ENCODE measurements at regions not wholly inside any gene's neighbourhood (a gene's known extent, or its start where the extent isn't known, plus 50 kb on each side); places are given as distances from the start of the nearest gene placed in this dataset.

- intact Hi-C loops (cut with DNase I) = loop anchor here (2.0 to 10.0 kb wide), 2 partner anchors 205 to 903 kb away; no protein-coding TSS in a partner anchor
These were observed 51.0 kb upstream of the COBL start for GRCh38 chr7:51367614-51367968.

GRCh38 chr7:51366930-51367613, 50.5 kb upstream of the COBL start:
- intact Hi-C loops (cut with DNase I) = loop anchor here (2.0 to 10.0 kb wide), 2 partner anchors 204 to 902 kb away; no protein-coding TSS in a partner anchor
- peak in 40 of 42 donors; percentile 15 to 88 (median 64) for DNase-seq

More at GRCh38 chr7:51367614-51367968, 51.0 kb upstream of the COBL start:
- DNase-seq = no peak

Data from head of caudate nucleus (tissue), 42 donors.